ENCODE measurements at regions not wholly inside any gene's neighbourhood (a gene's known extent, or its start where the extent isn't known, plus 50 kb on each side); places are given as distances from the start of the nearest gene placed in this dataset.

DNA sequence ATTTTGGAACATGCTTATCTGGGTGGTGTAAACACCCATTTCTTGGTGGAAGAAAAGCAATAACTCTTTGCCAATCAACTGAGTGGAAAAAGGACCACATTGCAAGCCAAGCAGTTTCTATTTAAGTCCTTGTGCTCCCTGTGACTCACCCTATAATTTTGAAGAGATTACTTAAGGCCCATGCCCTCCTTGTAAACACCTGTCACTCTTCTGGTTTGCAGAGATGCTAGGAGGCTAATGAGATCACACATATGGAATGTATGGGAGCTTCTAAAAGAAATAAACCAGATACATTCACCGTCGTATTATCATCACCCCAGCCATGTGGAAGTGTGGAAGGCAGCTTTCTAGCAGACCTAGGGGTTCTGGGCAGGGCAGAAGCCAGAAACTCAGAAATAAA is 337.1 kb downstream of the GADD45G start:
- Histone ChIP-seq H3K27me3 (peaks cover 0 to 11% of the 10 kb centered on the region in 2 donors), H3K36me3 (no peaks in the 10 kb centered on the region), H3K4me3 (no peak overlapping the region), H3K9me3 (no peaks in the 10 kb centered on the region), H3K4me1 (no peaks in the 10 kb centered on the region), H3K27ac (no peak overlapping the region)
- no peak for DNase-seq (ENCODE audit: low spot score in 2 of 2)
- TF ChIP-seq, protein P1, sequence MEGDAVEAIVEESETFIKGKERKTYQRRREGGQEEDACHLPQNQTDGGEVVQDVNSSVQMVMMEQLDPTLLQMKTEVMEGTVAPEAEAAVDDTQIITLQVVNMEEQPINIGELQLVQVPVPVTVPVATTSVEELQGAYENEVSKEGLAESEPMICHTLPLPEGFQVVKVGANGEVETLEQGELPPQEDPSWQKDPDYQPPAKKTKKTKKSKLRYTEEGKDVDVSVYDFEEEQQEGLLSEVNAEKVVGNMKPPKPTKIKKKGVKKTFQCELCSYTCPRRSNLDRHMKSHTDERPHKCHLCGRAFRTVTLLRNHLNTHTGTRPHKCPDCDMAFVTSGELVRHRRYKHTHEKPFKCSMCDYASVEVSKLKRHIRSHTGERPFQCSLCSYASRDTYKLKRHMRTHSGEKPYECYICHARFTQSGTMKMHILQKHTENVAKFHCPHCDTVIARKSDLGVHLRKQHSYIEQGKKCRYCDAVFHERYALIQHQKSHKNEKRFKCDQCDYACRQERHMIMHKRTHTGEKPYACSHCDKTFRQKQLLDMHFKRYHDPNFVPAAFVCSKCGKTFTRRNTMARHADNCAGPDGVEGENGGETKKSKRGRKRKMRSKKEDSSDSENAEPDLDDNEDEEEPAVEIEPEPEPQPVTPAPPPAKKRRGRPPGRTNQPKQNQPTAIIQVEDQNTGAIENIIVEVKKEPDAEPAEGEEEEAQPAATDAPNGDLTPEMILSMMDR (IDR thresholded peaks at IDR 0.05), result no peak
- TF ChIP-seq POLR2AphosphoS5 (IDR thresholded peaks at IDR 0.05) (no peak), POLR2A (IDR thresholded peaks at IDR 0.05) (no peak)
- intact Hi-C loops (cut with DNase I; ENCODE audit: low total_unique reads), result no loop called here

DNA sequence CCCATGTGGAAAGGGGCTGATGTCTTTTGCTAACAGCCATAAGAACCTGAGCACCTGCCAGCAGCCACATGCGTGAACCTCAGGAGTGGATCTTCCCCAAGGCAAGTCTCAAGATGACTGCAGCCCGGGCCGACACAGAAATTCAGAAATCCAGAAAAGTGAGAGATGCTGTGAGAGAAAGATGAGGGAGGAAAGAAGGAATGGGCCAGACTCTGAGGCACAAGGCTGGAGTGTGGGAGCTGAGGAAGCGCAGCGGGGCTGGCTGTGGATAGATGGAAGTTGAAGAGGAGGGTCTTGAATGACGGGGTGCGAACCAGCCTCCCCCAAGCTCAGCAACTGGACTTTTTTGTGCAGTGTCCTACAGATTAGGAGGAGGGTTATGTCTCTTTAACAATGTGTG is 337.8 kb downstream of the GADD45G start:
- Histone ChIP-seq H3K27me3 (peaks cover 0 to 11% of the 10 kb centered on the region in 2 donors), H3K4me3 (no peak overlapping the region), H3K4me1 (no peaks in the 10 kb centered on the region), H3K9me3 (no peaks in the 10 kb centered on the region), H3K36me3 (no peaks in the 10 kb centered on the region), H3K27ac (no peak overlapping the region)
- no peak for TF ChIP-seq POLR2A (IDR thresholded peaks at IDR 0.05)
- TF ChIP-seq POLR2AphosphoS5 (IDR thresholded peaks at IDR 0.05), result no peak
- TF ChIP-seq, protein P1 (IDR thresholded peaks at IDR 0.05), result no peak
- intact Hi-C loops (cut with DNase I; ENCODE audit: low total_unique reads), result no loop called here
- DNase-seq (ENCODE audit: low spot score in 2 of 2), result no peak

DNA sequence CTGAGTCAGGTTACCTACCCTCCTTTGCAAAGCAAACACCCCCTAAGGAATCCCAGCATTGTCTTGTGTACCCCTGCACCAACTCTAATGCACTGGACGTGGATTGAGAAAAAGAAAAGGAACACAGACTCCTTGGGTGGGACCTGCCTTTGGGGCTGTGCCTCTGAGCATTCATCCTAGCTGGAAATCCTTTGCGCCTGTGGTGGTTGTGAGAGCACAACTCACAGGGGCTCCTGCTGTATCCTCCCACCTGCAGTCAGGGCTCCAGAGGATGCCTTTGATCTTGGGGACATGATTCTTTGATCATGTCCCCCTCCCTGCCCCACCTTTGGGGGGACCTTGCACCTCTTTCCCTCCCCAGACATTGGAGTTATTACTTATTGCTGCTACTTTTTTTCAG is 338.5 kb downstream of the GADD45G start:
- H3K27me3 ChIP-seq, result peaks cover 0 to 11% of the 10 kb centered on the region in 2 donors
- no peaks in the 10 kb centered on the region for H3K9me3 ChIP-seq
- H3K36me3 ChIP-seq, result no peaks in the 10 kb centered on the region
- H3K27ac ChIP-seq, result no peak overlapping the region
- no peaks in the 10 kb centered on the region for H3K4me1 ChIP-seq
- no peak overlapping the region for H3K4me3 ChIP-seq
- intact Hi-C loops (cut with DNase I; ENCODE audit: low total_unique reads), result no loop called here
- TF ChIP-seq POLR2A (IDR thresholded peaks at IDR 0.05), result no peak
- DNase-seq (ENCODE audit: low spot score in 2 of 2), result no peak

DNA sequence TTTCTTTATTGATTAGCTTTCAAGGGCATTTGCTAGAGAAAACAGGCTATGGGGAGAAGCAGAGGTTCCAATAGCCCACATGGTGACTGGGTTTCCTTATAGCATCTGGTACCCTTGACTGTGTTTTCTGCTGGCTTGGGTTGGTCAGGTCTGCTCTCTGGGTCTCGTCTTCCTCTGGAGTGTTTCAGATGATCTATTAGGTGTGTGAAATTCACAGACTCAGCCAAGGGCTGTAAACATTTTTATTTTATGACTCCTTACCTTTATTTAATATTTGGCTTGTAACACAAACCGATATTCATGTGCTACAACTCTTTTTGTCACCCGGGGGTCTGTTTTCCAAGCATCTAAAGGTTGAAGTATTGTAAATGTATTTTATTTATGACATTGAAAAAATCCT is 338.9 kb downstream of the GADD45G start:
- Histone ChIP-seq H3K27me3 (peaks cover 0 to 11% of the 10 kb centered on the region in 2 donors), H3K36me3 (no peaks in the 10 kb centered on the region), H3K9me3 (no peaks in the 10 kb centered on the region), H3K27ac (no peak overlapping the region), H3K4me3 (no peak overlapping the region), H3K4me1 (no peaks in the 10 kb centered on the region)
- intact Hi-C loops (cut with DNase I; ENCODE audit: low total_unique reads), result no loop called here
- no peak for DNase-seq (ENCODE audit: low spot score in 2 of 2)
- TF ChIP-seq POLR2A (IDR thresholded peaks at IDR 0.05) (no peak), POLR2AphosphoS5 (IDR thresholded peaks at IDR 0.05) (no peak)
- TF ChIP-seq, protein P1 (IDR thresholded peaks at IDR 0.05), result no peak

DNA sequence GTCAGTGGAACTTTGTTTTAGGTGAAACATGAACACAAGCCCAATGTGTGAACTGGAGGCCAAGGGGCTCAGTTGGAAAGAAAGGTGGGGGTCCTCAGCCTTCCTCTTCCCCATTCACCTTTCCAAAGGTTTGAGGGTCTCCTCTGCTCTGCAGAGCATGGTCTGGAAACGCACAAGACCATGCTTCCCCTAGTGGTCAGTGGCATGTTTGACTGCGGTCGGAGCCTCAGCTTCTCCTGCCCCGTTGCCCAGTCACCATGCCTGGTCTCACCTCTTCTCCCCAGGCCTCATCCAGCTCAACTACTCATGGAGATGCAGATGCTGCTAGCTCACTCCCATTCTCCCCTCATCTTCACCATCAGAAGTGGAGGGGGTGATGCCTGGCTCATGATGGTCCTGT is 340.3 kb downstream of the GADD45G start:
- H3K27ac ChIP-seq, result no peak overlapping the region
- TF ChIP-seq POLR2A (IDR thresholded peaks at IDR 0.05) (no peak), POLR2AphosphoS5 (IDR thresholded peaks at IDR 0.05) (no peak)
- TF ChIP-seq, protein P1 (IDR thresholded peaks at IDR 0.05), result no peak
- DNase-seq (ENCODE audit: low spot score in 2 of 2), result no peak
- intact Hi-C loops (cut with DNase I; ENCODE audit: low total_unique reads), result no loop called here
- no peak overlapping the region for H3K4me3 ChIP-seq
- H3K4me1 ChIP-seq, result no peaks in the 10 kb centered on the region
- no peaks in the 10 kb centered on the region for H3K36me3 ChIP-seq
- peaks cover 0 to 11% of the 10 kb centered on the region in 2 donors for H3K27me3 ChIP-seq
- H3K9me3 ChIP-seq, result no peaks in the 10 kb centered on the region

DNA sequence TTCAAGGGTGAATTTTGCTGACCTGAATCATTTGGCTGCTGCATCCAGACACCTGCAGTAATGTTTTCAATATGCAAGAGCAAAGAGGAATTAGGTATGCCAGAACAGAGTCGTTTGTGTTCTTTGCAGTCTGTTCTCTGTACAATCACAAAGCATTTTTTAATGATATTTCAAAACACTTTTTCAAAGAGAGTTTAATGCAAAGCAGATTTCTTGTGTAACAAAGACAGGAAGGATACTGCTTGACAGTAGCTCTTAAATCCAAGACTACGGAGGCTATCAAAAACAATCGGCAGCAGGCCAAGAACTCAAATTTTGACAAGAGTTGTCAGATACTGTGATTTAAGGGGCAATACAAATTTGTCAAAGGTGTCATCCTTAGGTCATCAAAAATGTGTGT is 341.9 kb downstream of the GADD45G start:
- Histone ChIP-seq H3K4me1 (no peaks in the 10 kb centered on the region), H3K9me3 (no peaks in the 10 kb centered on the region), H3K27me3 (peaks cover 0 to 11% of the 10 kb centered on the region in 2 donors), H3K4me3 (no peak overlapping the region), H3K27ac (no peak overlapping the region), H3K36me3 (no peaks in the 10 kb centered on the region)
- intact Hi-C loops (cut with DNase I; ENCODE audit: low total_unique reads), result no loop called here
- no peak for DNase-seq (ENCODE audit: low spot score in 2 of 2)
- TF ChIP-seq POLR2A (IDR thresholded peaks at IDR 0.05) (no peak), POLR2AphosphoS5 (IDR thresholded peaks at IDR 0.05) (no peak)
- TF ChIP-seq, protein P1 (IDR thresholded peaks at IDR 0.05), result no peak

Data from breast epithelium (tissue), 4 donors.